Lower leg skin (tissue), 3 donors: ENCODE measurements at regions not wholly inside any gene's neighbourhood (a gene's known extent, or its start where the extent isn't known, plus 50 kb on each side); places are given as distances from the start of the nearest gene placed in this dataset.

Source experiments
- CTCF ChIP-seq, 3 donors: fragments of 450-650 bp; IDR thresholded peaks; one replicate each; pipeline ENCODE4 v1.5.1; 2016; ENCODE audit warnings: antibody characterized with exemption in 3 of 3, mild to moderate bottlenecking in 3 of 3, moderate library complexity in 2 of 3
- POLR2A ChIP-seq, 2 donors: fragments of 450-650 bp; IDR thresholded peaks; one replicate each; pipeline ENCODE4 v1.6.1; 2016 to 2017; ENCODE audit warnings: antibody characterized with exemption in 2 of 2, mild to moderate bottlenecking in 1 of 2, moderate library complexity in 1 of 2

DNA sequence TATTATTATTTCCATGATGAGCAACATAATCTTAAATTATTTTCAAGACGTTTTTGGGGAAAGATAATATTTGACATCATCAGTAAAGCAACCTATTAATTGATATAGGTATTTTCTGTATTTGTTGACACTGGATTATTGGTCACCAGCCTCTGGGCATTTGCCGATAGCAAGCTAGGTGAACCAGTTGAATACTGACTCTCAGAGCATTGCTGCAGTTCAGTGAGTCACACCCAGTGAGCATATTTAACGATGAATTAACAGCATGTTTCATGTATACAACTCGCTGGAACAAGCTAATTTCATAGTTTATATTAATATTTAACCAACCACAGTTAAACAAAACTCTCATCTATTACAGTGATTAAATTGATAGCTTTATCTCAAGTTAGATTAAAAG, 1006.0 kb upstream of the DIAPH2 start:
- TF ChIP-seq CTCF (IDR thresholded peaks at IDR 0.05) (no peak), POLR2A (IDR thresholded peaks at IDR 0.05) (no peak)
